GM21529 (cell line): ENCODE measurements at regions not wholly inside any gene's neighbourhood (a gene's known extent, or its start where the extent isn't known, plus 50 kb on each side); places are given as distances from the start of the nearest gene placed in this dataset.
A peak's percentile ranks its signal among the peaks of the same experiment; 100 is the strongest.

Source experiments
- ATAC-seq: cut with Tn5 transposase; IDR thresholded peaks from one replicate; pipeline ENCODE4 v1.9.1; 2021; ENCODE audit not compliant: unreplicated experiment

DNA sequence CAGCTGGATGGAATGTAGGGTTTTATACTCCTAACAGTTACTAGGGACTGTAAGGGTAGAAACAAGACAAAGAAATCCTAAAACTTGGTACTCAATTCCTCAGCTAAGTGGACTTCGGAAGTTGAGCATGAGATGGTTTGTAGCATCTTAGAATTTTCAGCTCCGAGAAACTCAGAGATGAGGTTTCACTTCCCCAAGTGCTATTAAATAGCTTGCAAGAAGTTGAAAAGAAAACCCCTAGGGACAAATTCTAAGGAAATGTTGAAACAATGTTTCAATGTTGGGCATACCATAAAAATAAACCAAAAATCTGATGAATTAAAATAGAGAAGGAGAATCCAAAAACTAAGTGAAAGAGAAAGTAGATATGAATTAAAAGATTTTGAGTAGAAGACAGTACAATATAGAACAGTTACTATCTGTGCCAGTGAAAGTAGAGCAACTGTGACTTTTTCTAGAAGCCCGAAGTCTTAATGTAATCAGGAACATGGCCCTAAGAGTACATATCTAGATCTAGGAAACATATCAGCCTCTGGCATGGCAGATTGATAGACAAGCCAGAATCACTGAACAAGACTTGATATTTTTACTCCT lies 308.6 kb upstream of the RGMB start:
- ATAC-seq, result peak; percentile 86

DNA sequence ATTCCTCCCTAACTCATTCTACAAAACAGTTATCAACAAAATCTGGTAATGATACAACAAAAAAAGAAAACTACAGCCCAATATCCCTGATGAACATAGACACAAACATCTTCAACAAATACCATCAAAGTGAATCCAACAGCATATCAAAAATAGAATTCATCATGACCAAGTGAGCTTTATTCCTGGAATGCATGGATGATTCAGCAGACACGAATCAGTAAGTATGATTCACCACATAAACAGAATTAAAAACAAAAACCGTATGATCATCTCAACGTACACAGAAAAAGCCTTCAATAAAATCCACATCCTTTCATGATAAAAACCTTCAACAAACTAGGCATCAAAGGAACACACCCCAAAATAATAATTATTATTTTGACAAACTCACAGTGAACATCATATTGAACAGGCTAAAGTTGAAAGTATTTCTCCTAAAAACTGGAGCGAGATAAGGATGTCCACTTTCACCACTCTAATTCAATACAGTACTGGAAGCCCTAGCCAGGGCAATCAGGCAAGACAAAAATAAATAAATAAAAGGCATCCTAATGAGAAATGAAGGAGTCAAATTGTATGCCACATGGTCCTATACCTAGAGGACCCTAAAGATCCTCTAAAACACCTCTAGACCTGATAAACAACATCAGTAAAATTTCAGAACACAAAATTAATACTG lies 305.1 kb upstream of the RGMB start:
- ATAC-seq, result no peak

DNA sequence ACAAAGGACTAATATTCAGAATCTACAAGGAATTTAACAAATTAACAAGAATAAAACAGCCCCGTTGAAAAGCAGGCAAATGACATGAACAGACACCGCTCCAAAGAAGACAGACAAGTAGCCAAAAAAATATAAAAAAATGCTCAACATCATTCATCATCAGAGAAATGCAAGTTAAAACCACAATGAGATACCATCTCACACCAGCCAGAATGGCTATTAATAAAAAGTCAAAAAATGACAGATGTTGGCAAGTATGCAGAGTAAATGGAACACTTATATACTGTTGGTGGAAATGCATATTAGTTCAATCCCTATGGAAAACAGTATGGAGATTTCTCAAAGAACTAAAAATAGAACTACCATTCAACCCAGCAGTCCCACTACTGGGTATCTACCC lies 302.7 kb upstream of the RGMB start:
- no peak for ATAC-seq

DNA sequence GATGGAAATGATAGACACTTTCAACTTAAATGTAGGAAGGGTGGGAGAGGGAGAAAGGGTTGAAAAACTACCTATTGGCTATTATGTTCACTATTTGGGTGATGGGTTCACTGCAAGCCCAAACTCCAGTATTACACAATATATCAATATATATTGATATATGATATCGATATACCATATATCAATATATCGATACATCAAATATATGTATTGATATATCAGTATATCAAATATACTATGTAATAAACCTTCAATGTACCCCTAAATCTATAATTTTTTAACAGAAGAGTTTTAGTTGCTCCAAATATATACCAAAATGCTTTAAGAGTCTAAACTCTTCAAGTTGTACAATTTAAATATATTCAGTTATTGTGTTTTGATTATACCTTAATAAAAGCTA lies 302.0 kb upstream of the RGMB start:
- ATAC-seq, result no peak

DNA sequence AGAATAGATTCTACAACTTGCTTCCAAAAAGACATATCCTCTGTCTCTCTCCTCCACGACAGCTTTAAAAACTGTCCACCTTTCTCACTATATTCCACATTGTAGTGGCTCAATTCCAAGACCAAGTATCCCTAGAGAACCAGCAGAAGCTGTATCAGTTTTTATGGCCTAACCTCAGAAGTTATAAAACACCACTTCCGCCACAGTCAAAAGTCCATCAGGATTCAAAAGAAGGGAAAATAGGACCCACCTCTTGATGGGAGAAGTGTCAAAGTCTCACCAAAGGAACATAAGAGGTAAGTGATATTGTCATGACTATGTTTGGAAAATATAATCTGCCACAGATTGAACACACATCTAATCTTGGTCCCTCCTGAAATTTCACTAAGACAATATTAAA lies 299.2 kb upstream of the RGMB start:
- ATAC-seq, result no peak

DNA sequence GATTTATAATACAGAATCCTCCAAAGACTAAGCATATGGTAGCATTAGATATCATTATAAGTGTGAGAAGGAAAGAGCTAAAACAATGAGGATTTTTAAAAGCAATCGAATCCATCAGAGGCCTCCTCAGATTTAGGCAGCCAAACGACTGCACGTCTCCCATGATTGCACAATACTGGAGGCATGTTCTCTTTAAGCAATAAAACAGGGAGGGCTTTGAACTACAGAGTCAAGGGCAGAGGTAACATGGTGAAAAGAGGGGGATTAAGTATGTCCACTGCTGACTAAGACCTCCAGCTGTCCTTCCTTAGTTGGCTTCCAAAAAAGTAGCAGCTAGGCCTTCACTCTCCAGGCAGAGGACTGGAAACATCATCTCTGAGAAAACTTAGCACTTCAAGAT lies 298.7 kb upstream of the RGMB start:
- ATAC-seq, result no peak

DNA sequence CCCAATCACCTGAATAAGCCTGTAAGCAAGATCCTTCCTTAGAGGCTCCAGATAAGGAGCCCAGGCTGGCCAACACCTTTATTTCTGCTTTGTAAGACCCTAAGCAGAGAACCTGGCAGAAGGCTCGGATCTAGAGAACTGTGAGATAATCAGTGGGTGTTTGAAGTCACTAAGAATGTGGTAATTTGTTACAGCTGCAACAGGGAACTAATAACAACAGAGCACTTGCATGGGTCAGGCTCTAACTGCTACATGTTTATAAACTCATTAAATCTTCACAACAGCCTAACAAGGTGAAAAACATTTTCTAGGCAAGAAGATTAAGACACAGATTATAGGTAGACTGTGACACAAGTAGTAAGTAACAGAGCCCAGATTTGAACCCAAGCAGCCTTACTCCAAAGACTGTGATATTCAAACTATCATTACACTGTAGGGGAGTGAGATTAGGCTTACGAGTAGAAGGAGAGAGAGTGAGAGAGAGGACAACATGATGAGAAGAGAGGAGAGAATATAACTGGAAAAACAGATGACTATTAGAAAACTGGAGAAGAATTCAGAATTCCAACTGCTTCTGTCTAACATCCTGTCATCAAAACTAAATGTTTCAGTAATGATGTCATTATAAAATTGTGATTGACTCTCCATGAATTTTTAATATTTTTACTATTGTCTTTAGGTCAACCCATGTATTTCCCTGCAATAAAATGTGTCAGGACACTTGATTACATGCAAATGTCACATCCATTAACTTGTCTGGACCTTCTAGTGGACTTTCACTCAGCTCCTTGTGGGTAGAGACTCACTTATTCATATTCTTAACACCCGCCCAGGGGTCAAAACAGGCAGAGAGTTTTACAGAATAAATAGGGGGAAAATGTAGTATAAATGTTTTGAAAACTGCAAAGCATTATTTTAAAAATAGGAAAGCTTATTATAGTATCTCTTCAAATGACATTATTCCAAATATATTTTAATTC lies 290.9 kb upstream of the RGMB start:
- no peak for ATAC-seq

DNA sequence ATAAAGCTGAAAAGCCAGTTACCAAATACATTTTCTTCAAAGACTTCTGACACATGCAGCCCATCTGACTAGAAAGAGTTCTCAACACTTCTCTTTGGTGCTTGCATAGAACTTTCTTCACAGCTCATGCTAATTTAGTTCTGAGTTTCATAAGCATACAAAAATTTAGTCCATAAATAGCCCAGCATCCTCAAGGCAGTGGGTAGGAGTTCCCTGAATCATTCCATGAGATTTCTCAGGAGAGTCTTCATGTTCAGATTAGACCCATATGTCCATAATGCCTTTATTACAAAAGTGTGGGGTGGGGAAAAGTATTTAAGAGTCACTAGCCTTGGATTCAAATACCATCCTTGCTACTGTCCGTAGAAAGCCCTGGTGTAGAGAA lies 290.2 kb upstream of the RGMB start:
- ATAC-seq, result no peak

DNA sequence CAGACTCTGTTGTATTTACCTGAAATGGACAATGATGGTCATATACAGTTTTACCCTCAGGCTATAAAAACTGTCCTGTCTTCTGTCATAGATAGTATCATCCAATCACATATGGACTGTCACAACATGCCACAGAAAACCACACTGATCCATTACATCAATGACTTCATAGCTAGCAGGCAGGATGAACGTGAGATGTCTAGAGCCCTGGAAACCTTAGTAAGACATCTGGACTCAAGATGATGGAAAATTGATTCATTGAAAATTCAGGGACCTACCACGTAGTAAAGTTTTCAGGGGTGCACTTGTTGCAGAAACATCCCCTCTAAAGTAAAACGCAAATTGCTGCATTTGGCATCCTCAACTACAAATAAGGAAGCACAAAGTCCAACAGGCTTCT lies 284.4 kb upstream of the RGMB start:
- ATAC-seq, result no peak

DNA sequence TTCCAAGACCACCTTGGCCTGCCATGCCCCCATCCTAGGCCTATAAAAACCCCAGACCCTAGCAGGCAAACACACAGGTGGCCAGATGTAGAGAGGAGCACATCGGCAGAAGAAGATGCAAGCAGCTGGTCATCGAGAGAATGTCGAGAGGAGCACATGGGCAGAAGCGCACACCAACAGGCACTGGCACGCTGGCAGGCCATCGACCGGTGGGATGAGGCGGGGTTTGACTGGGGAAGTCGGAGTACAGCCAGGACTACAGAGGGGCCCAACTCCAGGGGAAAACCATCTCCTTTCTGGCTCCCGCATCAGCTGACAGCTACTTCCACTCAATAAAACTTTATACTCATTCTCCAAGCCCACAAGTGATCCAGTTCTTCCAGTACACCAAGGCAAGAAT lies 283.1 kb upstream of the RGMB start:
- no peak for ATAC-seq

DNA sequence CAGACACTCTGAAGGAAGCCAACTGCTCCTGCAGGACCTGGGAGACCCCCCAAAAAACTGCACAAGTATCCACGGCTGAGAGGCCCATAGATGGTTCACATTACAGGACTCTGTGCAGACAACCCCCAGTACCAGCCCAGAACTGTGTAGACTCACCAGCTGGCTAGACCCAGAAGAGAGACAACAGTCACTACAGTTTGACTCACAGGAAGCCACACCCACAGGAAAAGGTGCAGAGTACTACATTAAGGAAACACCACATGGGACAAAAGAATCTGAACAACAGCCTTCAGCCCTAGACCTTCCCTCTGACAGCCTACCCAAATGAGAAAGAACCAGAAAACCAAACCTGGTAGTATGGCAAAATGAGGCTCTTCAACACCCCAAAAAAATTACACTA lies 281.2 kb upstream of the RGMB start:
- ATAC-seq, result no peak

DNA sequence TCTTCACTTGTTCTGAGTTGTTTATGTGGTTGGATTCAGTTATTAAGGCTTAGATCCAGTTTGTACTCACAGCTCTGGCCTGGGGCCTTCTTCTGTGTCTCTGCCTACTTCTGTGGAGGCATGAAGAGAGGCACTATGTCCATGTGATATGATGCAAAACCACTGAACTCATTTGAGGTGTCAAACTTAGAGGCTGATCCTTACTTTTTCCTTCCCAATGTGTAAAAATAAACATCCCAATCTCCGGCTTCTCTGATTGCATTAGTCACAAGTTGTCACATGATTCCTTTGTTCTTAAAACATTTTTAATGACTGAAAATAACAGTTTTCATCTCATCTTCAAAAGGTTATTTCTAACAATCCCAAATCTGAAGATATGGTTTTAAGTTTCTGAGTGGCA lies 276.0 kb upstream of the RGMB start:
- no peak for ATAC-seq

DNA sequence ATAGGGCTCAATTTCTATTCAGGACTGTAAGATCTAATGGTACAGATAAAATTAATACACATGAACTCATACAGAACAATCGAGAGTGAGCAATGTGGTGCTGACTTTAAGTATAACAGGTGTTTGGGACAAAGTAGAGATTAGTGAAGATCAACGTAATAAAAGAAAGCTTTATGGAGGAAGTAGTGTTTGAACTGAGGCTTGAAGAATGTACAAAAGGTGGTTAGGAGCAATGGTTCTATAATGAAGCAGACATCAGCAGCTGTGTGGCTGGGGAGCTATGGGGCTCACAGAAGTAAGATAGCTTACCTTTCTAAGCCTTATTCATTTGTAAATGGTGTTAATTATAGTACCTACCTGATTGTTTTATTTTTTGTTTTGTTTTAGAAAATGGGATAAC lies 275.4 kb upstream of the RGMB start:
- ATAC-seq, result no peak

DNA sequence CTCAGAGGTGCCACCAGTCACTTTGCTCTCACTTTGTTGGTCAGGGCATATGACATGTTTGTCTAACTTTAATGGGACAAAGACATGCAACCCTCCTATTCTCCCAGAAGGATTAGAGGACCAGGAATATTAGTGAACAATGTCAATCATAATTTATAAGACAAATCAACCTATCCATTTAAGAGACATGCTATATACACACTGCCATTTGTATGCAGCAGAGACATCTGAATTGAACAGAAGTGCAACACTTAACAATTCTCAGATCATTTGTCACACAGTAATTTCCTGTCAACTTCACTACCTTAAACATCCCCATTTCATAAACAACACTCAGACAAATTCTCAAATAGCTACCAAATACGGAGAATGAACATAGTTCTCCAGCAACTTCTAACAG lies 273.6 kb upstream of the RGMB start:
- ATAC-seq, result no peak

DNA sequence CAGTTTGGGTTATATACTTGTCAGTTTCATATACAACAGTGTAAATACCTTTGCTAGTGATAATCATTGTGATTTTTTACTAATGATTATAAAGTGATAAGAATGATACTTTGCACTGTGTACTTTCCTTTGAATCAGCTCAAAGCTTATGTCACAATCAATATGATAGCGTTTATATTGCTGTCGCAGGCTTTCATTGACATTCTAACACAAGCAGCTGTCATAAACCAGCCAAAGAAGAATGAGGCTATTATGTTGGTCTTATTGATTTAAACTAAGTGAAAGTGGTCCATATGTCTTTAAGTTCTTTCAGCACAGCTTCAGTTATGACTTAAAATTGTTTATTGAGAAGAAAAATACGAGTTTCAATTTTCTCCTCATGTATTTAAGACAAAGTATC lies 272.7 kb upstream of the RGMB start:
- ATAC-seq, result no peak

DNA sequence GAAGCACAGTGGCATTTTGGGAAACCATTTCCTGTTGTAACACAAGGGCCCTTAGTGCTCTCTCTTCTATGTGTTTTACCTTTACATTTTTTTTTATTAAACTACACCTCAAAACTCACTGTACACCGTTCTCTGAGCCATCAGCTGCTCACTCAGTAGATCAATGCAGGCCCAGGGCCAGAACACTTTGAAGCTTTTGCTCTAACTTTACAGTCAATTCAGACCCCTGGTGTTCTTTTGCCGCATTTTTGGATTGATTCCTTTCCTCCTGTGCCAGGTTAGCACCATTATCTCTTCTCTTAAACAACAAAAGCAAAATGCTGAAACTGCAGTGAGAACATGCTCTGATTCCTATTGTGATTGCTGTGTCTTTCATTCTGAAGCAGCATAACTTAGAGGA lies 269.8 kb upstream of the RGMB start:
- ATAC-seq, result no peak

DNA sequence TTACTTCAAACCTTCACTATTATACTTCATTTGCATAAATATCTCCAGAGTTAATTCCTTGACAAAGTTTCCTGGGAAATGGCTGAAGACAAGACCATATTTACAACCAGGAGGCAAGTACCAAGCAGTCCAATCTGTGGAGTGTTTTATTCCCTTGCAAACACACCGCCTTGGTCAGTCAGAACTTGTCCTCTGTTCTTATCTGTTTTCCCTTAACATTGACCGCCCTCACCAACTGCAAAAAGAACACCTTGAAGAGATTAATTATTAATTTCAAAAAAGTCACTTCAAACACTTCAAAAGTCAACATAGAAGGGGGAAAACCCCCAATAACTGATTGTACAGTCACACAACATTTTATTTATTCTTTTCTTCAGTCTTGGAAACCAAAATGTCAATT lies 269.0 kb upstream of the RGMB start:
- ATAC-seq, result no peak

DNA sequence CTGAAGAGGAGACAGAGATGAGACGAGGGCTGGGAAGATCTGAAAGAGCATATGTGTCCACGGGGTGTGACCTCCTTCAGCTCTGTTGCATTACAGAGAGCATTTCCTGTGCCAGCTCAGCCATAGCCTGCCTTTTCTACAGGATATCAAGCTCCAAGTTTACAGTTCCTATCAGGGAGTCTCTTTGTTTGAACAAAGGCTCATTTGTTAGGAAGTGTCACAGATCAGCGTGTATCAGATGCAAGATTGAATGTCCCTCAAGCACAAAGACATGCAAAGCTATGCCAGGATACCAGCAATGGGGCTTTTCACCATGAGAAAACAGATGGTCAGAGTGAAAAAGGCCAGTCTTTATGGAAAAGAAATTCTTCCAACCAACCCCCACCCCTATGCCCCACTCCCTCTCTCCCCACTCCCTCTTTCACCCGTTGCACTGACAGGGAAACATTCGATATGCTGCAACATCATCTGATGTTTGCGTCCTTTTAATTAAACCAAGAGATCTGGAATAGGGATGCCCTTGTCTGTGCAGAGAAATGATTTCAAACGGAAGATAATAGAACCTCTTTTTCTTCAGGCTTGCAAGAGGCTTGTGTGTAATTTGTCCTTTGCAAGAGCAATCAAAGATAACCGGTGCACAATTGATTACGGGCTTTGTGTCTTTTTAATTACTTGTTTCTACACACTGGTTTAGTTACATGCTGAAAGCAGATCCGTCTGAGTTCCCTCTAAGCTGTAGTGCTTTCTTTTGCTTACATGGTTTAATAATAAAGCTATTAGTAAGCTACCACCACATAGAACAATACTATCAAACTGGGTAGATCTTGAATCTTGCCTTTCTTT lies 263.1 kb upstream of the RGMB start:
- no peak for ATAC-seq

DNA sequence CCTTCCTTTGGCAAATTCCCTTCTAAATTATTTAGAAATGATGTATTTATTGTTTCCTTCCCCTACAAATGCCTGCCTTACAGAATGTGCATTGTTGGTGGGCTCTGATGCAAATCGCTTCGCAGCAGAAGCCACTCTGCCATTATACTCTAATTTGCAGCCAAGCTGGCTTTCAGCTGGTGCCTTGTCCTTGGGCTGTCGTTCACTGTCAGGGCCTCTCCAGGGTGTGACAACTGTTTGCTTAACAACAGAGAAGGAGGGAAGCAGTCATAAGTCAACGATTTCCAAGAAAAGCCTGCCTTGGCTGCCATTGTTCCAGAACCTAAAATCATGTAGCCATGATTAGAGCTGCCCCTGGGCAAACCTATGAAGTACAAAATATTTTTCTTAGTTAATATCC lies 260.1 kb upstream of the RGMB start:
- no peak for ATAC-seq

DNA sequence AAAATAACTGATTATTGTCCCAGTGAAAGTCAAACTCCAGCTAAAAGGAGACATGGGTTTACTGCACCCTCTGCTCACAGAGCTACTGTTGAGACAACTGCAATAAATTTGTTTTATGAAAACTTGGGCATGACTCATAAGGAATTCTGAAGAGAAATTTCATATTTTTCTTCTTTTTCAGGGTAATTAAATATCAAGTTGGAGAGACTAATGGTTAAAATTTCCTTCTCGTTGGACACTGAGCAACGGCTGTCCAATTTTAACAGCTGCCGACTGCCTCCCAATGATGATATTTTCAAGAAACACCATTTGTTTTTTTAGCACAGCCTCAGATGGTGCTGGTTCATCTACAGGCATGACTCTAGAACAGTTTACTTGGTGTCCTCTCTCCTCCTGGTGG lies 259.2 kb upstream of the RGMB start:
- ATAC-seq, result no peak

DNA sequence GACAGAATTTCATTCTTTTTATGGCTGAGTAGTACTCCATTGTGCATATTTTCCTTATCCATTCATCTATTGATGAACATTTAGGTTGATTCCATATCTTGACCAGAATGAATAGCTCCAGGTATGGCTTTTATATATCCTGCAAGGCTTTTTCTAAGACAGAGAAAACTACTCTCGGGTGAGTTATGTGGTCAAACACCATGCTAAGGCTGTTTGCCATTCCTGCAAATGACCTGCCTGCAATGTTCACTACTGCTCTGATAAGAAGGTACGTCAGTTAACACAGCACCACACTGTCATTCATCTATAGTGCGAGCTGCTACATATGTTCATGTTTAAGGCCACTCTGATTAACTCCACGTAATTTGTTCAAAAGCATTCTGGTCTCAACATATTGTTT lies 256.8 kb upstream of the RGMB start:
- no peak for ATAC-seq
